ENCODE measurements at regions not wholly inside any gene's neighbourhood (a gene's known extent, or its start where the extent isn't known, plus 50 kb on each side); places are given as distances from the start of the nearest gene placed in this dataset.

DNA sequence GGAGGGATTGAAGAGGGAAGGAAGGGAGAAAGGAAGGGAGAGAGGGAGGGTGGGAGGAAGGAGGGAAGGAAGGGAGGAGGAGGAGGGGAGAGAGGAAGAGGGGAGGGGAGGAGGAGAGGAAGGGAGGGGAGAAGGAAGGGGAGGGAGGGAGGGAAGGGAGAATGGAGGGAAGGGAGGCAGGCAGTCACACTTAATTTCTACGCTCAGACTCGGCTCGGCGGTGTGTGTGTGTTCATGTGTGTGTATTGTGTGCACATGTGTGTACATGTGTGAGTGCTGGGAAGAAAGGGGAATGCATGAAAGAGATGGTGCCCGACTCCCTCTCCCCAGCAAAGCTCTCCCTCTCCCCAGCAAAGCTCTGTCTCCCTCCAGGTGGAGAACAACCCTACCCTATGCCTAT, 79.1 kb upstream of the AFDN start:
- Histone ChIP-seq H3K9me2 (replicated peaks; ENCODE audit: insufficient read depth, low read length) (no peaks in the 10 kb centered on the region), H3K36me3 (replicated peaks; ENCODE audit: insufficient read depth, low read length) (no peaks in the 10 kb centered on the region), H4K20me1 (ENCODE audit: insufficient read depth, low read length) (no peaks in the 10 kb centered on the region), H3K9me3 (replicated peaks; ENCODE audit: insufficient read depth, low read length) (no peaks in the 10 kb centered on the region), H3K27ac (ENCODE audit: low read length) (no peak overlapping the region), H3K4me3 (ENCODE audit: low read length) (no peak overlapping the region), H3F3A (ENCODE audit: insufficient read depth, low read length) (no peaks in the 10 kb centered on the region), H3K4me2 (ENCODE audit: low read depth, low read length) (no peak overlapping the region), H3K9ac (ENCODE audit: low read length) (no peak overlapping the region), H3K27me3 (replicated peaks; ENCODE audit: insufficient read depth, low read length) (no peaks in the 10 kb centered on the region; the same call in 1 of the 2 replicates), H3K79me2 (ENCODE audit: low read length) (no peaks in the 10 kb centered on the region), H2AFZ (ENCODE audit: low read length) (no peak overlapping the region), H3K4me1 (ENCODE audit: low read length) (no peaks in the 10 kb centered on the region)
- TF ChIP-seq EZH2phosphoT487 (IDR thresholded peaks at IDR 0.05; ENCODE audit: low read length) (no peak), EZH2 (optimal IDR thresholded peaks at IDR 0.05; ENCODE audit: low read depth, low read length) (no peak), CTCF (IDR thresholded peaks at IDR 0.05; ENCODE audit: low read length) (no peak)
- no peak for DNase-seq

DNA sequence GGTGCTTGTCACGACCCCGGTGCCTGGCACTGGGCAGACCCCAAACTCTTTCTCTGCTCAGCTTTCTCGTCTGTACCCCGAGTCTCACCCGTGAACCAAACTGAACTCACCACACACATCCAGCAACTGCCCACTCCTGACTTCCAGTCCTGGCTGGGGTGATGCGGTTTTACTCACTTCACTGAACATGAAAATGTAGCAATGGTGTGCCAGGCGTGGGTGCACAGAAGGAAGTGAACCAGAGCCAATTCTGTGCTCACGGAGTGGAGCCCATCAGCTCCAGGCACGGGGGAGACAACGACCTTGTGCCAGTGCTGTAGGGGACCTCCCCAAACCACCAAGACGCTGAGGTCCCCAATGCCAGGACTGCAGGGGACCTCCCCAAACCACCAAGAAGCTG, 78.7 kb upstream of the AFDN start:
- H2AFZ ChIP-seq (ENCODE audit: low read length) = no peak overlapping the region
- H4K20me1 ChIP-seq (ENCODE audit: insufficient read depth, low read length) = no peaks in the 10 kb centered on the region
- H3K4me3 ChIP-seq (ENCODE audit: low read length) = no peak overlapping the region
- no peak overlapping the region for H3K9ac ChIP-seq (ENCODE audit: low read length)
- no peaks in the 10 kb centered on the region for H3K9me3 ChIP-seq (replicated peaks; ENCODE audit: insufficient read depth, low read length)
- TF ChIP-seq CTCF (IDR thresholded peaks at IDR 0.05; ENCODE audit: low read length) (no peak), EZH2phosphoT487 (IDR thresholded peaks at IDR 0.05; ENCODE audit: low read length) (no peak), EZH2 (optimal IDR thresholded peaks at IDR 0.05; ENCODE audit: low read depth, low read length) (no peak)
- no peak for DNase-seq
- H3K4me2 ChIP-seq (ENCODE audit: low read depth, low read length) = no peak overlapping the region
- no peaks in the 10 kb centered on the region; the same call in 1 of the 2 replicates for H3K27me3 ChIP-seq (replicated peaks; ENCODE audit: insufficient read depth, low read length)
- H3F3A ChIP-seq (ENCODE audit: insufficient read depth, low read length) = no peaks in the 10 kb centered on the region
- H3K36me3 ChIP-seq (replicated peaks; ENCODE audit: insufficient read depth, low read length) = no peaks in the 10 kb centered on the region
- no peaks in the 10 kb centered on the region for H3K79me2 ChIP-seq (ENCODE audit: low read length)
- no peaks in the 10 kb centered on the region for H3K4me1 ChIP-seq (ENCODE audit: low read length)
- H3K9me2 ChIP-seq (replicated peaks; ENCODE audit: insufficient read depth, low read length) = no peaks in the 10 kb centered on the region
- H3K27ac ChIP-seq (ENCODE audit: low read length) = no peak overlapping the region

- Histone ChIP-seq H3K9me3 (replicated peaks; ENCODE audit: insufficient read depth, low read length) (no peaks in the 10 kb centered on the region), H3K4me1 (ENCODE audit: low read length) (no peaks in the 10 kb centered on the region), H3K36me3 (replicated peaks; ENCODE audit: insufficient read depth, low read length) (no peaks in the 10 kb centered on the region), H3K27ac (ENCODE audit: low read length) (no peak overlapping the region), H3K9me2 (replicated peaks; ENCODE audit: insufficient read depth, low read length) (no peaks in the 10 kb centered on the region), H3K4me3 (ENCODE audit: low read length) (no peak overlapping the region), H3F3A (ENCODE audit: insufficient read depth, low read length) (no peaks in the 10 kb centered on the region), H3K79me2 (ENCODE audit: low read length) (no peaks in the 10 kb centered on the region), H2AFZ (ENCODE audit: low read length) (no peak overlapping the region), H3K9ac (ENCODE audit: low read length) (no peak overlapping the region), H4K20me1 (ENCODE audit: insufficient read depth, low read length) (no peaks in the 10 kb centered on the region), H3K4me2 (ENCODE audit: low read depth, low read length) (no peak overlapping the region), H3K27me3 (replicated peaks; ENCODE audit: insufficient read depth, low read length) (no peaks in the 10 kb centered on the region; the same call in 1 of the 2 replicates)
- DNase-seq = no peak
- TF ChIP-seq EZH2 (optimal IDR thresholded peaks at IDR 0.05; ENCODE audit: low read depth, low read length) = no peak
- no peak for TF ChIP-seq EZH2phosphoT487 (IDR thresholded peaks at IDR 0.05; ENCODE audit: low read length)
- no peak for TF ChIP-seq CTCF (IDR thresholded peaks at IDR 0.05; ENCODE audit: low read length)
These were observed 78.0 kb upstream of the AFDN start for GRCh38 chr6:167748458-167749379.

Data from MM.1S (cell line).